Skeletal muscle cell (primary cell): ENCODE measurements at regions not wholly inside any gene's neighbourhood (a gene's known extent, or its start where the extent isn't known, plus 50 kb on each side); places are given as distances from the start of the nearest gene placed in this dataset.

ENCODE experiments used
- DNase-seq: peaks from one replicate; pipeline ENCODE4 v3.0.0-alpha.2; 2010; ENCODE audit warnings: low read depth
- H3K4me3 ChIP-seq: 2 replicates; pipeline ENCODE4 v1.5.1; 2011; ENCODE audit warnings: low read depth, mild to moderate bottlenecking, control low read depth, low read length, moderate library complexity

DNA sequence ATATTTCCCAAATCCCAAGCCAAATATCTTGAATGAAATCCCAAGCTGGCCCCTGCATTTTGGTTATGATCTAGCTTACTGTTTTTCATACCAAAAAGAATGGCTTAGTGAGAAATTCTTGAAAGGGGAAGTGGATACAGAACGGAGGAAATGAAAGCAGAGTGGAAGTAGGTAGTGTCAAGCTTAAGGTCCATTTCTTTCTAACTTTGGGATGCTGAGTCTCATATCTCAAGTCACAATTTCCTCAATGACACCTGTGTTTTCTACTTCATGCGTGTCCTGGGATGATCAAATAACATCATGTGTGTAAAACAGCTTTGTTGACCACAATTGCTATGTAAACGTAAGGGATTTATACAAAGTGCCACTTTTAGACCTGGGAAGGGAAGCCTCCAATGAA is 238.8 kb upstream of the SLC35B3 start:
- DNase-seq: no peak
- no peak overlapping the region for H3K4me3 ChIP-seq

DNA sequence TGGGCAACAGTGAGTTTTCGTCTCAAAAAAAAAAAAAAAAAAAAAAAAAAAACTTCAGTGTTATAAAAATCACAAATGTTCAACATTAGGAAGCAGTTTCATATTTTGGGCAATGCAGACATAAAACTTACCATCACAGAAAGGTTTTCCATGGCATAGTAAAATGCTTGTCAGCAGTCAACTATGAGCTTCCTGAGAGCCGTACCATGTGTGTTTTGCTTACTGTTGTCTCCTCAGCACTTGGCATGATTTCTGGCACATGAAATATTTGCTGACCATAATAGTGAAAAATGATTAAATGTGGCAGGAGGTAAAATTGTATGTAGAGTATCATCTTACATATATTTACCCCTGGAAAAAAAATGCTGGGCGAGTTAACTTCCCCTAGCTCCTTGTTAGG is 237.5 kb upstream of the SLC35B3 start:
- DNase-seq: no peak
- H3K4me3 ChIP-seq: no peak overlapping the region

DNA sequence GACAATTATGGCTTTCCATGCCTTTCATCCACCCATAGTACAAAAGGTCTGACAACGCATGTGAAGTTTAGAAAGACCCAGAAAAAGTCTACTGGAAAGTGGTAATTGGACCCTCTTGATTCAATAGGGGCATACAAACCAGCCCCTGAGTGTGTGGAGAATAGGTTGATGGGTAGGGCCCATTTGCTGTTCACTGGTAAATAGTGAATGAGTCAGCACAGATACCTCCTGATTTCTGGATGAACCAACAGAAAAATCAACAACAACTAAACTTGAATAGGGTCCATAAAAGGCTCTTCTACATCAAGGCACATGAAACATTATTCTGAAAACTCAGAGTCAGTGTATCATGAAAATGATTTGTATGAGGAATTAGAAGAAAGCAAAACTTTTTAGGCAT is 235.4 kb upstream of the SLC35B3 start:
- H3K4me3 ChIP-seq: no peak overlapping the region
- no peak for DNase-seq

DNA sequence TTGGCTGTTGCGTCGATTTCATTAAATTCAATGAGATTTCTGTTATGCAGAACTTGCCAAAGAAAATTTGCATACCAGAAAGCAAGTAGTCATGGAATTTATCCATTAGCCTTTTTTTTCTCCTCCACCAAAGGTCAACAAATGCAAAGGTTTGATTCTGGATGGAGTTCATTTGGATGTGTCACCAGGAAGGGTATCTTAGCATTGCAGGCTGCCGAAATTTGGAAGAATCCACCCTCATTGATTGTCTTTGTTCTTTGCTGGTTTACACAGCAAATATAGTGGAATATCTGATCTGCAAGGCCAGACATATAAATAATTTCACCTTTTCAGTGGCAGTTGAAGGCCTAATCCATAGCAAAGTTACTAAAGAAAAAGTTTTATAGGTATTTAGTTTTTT is 229.4 kb upstream of the SLC35B3 start:
- no peak overlapping the region for H3K4me3 ChIP-seq
- DNase-seq: no peak

DNA sequence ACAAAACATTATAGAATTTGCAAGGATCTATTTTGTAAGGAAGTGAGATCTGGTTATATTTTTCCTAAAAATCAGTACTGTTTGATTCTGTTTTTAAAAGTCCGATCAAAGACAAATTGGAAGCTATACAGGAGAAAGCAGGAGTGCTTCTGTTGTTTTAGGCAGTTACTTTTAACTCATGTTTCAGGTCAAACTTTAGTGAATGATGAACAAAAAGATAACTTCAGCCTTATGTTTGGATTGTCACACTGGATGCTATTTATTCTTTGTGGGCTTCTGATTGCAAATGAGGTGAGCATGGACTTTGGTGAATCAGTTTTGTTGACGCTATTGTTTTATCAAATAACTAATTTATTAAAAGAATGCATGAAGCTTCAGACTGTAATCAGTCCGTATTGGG is 228.7 kb upstream of the SLC35B3 start:
- DNase-seq: no peak
- no peak overlapping the region for H3K4me3 ChIP-seq

DNA sequence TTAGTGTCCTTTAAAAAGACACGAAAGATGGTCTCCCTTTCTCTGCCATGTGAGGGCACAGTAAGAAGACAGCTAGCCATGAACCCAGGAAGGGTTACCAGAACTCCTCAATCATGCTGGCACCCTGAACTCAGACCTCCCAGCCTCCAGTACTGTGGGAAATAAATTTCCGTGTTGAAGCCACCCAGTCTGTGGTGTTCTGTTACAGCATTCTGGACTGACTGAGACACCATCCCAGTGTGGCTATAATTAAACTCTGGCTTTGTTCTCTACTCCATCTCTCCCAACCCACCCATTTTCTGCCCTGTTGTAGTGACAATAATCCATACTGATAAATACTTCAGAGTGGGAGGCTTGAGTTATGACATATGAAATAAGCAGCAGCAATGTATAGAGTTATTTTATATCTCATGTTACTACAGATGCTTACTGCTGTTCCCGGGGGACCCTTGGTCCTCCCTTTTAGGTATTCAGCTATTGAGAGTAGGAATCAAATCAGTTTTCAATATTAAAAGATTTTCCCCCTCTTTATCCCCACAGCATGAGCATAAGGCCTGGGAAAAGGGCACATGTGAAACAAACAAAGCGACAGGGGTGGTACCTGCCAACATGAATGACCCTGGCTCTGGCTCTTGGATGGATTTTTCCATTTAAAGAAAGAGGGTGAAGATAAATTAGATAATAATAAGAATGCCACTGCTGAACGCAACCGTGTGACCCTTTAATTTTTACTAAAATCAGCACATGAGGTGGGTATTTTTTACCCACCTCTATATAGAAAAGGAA is 224.3 kb upstream of the SLC35B3 start:
- H3K4me3 ChIP-seq: no peak overlapping the region
- DNase-seq: no peak

DNA sequence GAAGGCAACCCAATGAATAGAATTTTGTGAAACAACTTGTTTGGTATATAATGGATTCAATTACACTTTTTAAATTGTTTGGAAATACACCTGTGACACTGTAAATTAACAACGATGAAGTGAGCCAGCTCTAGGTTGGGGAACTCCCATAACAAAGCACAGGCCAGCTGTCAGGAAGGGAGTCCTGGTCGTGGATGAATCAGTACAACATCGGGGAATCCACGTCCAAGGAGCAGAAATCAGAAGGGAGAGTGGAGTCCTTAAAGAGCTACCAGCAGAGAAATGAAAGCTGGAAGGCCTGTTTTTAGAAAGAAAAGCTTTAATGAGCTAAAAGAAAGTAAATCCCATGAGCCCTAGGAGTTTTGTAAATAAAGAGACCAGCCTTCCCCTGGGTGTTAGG is 223.1 kb upstream of the SLC35B3 start:
- no peak for DNase-seq
- H3K4me3 ChIP-seq: no peak overlapping the region

DNA sequence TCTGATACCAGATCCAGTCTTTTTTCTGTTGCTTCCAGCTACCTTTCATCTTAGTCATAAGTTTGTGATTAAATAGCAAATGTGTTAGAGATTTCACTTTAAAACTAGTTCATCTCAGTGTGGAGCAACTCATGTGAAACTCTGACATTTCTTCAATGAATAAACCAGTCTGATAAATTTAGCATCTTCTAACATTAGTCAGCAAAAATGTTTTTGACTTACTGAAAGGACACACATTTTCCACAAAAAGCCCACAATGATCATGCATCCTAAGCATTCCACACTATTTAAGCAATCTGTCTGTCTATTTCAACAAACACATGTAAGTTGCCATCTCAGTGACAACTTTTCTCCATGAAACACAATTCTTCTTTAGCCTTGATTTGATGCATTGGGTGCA is 222.2 kb upstream of the SLC35B3 start:
- no peak for DNase-seq
- H3K4me3 ChIP-seq: no peak overlapping the region

DNA sequence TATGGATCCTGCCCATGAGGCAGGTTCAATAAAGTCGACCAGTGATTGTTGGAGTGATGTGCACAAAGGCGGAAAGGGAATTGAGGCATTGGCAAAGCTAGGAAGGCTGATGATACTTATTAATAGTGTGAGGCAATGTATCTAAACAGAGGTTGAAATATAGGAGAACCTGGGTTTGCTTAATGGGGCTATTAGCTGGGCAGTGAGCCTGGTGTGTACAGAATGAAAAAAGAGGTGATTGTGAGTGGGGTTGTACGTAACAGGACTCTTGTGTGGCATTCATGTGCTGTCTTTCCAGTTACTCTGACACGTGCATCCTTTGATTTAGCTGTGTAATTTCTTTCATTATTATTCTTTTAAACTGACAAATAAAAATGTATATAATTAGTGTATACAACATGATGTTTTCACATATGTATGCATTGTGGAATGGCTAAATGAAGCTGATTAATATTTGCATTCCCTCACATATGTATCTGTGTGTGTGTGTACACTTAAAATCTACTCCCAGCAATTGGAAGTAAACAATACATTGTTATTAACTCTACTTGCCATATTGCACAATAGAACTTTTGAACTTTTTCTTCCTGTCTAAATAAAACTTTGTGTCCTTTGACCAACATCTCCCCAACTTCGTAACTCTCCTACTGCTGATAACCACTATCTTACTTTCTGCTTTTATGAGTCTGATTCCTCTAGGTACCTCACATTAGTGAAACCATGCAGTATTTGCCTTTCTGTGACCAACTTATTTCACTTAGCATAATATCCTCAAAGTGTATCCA is 220.5 kb upstream of the SLC35B3 start:
- H3K4me3 ChIP-seq: no peak overlapping the region
- DNase-seq: no peak

DNA sequence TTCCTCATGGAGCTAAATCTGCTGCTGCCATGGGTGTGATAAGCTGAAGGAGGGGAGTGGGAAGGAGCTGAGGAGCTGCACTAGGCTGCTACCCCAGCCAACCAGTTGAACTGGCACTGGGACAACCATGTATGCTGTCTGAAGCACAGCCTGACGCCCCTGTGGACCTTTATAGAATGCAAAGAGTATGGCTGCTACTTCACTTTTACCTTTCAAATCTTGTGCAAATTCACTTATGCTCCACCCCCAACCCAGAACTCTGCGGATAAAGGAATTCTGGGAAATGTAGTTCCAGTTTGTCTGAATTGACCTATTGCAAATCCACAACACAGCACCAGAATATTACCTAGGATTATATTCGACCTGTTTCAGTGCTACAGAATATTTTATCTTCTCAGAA is 217.4 kb upstream of the SLC35B3 start:
- DNase-seq: no peak
- H3K4me3 ChIP-seq: no peak overlapping the region

DNA sequence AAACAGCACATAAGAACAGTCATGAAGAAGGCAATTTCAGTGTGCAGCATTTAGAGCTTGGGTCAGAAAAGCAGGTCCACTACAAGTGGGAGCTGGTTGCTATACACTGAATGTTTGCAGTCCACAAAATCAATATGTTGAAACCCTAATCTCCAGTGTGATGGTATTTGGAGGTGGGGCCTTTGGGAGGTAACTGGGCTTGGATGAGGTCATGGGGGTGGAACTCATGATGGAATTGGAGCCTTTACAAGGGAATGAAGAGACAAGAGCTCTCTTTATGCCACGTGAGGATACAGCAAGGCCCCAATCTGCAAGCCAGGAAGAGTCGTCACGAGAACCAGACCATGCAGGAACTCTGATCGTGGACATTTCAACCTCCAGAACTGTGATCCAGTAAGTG is 216.7 kb upstream of the SLC35B3 start:
- H3K4me3 ChIP-seq: no peak overlapping the region

DNA sequence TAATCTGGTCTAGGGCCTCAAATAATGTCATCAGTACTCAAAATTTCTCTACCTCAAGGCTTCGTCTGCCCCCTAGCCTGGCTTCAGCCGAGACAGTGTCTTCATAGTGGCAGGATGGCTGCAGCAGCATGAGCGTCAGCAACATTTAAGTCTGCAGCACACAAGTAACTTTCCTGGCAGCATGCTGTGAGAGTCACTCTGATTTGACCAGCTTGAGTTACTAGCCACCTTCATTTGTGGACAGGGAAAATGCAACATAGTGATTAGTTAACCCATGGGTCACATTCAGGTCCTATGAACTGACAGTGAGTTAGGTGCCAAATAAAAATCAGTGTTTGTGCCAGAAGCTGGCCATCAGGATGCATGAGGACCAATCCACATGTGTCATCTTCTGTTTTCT is 209.9 kb upstream of the SLC35B3 start:
- no peak for DNase-seq
- H3K4me3 ChIP-seq: no peak overlapping the region

More for the DNA sequence above, 216.7 kb upstream of the SLC35B3 start:
- no peak for DNase-seq

DNA sequence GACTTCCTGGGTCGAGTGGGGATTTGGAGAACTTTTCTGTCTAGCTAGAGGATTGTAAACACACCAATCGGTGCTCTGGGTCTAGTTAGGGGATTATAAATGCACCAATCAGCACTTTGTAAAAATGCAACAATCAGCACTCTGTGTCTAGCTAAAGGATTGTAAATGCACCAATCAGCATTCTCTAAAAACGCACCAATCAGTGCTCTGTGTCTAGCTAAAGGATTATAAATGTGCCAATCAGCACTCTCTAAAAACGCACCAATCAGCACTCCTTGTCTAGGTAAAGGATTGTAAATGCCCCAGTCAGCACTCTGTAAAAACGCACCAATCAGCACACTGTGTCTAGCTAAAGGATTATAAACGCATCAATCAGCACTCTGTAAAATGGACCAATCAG is 209.0 kb upstream of the SLC35B3 start:
- DNase-seq: no peak
- no peak overlapping the region for H3K4me3 ChIP-seq

DNA sequence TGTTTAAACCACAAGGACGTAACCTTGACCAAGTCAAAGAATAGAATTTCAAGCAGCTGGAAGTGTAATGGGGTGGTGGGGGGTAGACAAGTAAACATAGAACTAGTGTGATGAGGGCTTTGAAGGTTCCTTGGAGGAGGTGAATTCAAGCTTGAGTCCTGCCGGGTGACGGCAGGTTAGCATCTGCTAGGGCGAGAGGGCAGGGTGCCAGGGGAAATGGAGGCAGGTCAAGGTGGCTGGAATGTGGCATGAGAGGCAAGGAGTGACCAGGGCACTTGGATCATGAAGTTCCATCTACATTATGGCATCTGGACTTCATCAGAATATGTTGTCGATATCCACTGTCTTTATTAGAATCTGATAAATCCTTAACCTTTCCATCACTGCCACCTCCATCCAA is 207.5 kb upstream of the SLC35B3 start:
- DNase-seq: no peak

DNA sequence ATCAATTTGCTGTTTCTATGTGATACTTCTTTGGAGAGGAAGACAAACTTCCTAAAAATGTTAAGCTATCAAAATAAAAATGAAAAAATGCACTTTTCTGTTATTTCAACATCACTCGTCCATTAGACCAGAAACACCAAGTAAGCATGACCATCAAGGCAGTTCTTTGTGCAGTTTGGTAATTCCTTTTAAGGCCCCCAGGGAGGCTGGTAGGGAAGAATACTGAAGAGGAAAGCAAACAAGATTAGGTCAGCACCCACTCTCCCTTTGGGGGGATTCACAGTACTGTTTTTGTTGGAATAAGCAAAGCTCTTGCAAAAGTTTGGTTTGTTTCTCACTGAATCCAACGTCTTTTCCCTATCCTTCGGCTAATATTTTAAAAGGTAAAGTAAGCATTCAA is 206.8 kb upstream of the SLC35B3 start:
- H3K4me3 ChIP-seq: no peak overlapping the region
- no peak for DNase-seq

More for the DNA sequence above, 207.5 kb upstream of the SLC35B3 start:
- no peak overlapping the region for H3K4me3 ChIP-seq

DNA sequence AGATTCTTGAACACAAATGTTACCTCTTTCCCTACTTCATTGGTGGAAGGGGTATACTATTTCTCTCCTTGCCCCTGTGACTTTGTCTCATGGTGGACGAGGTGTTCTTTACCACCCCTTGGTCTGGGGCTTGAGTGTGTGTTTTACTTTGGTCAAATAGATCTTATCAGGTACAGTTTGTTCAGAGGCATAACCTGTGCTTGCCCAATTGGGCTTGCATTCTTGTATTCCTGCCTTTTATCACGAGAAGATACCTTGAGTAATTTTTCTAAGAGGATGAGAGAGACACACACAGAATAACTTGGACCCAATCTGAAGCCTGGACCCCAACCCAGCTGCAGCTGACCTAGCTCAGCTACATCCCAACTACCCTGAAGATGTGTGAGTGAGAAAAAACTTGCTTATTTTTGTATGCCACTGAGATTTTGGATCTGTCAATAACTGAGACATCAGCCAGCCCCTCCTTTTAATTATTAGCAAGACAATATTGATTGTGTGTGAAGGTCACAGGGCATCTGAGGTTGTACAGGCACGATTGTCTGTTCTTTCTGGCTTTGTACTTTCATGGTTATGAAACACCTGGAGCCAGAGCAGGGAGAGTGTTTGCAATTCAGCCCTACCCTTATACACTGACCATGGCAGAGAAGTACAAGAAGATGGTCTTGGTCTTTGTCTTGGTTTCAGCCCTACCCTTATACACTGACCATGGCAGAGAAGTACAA is 204.7 kb upstream of the SLC35B3 start:
- no peak for DNase-seq
- no peak overlapping the region for H3K4me3 ChIP-seq

DNA sequence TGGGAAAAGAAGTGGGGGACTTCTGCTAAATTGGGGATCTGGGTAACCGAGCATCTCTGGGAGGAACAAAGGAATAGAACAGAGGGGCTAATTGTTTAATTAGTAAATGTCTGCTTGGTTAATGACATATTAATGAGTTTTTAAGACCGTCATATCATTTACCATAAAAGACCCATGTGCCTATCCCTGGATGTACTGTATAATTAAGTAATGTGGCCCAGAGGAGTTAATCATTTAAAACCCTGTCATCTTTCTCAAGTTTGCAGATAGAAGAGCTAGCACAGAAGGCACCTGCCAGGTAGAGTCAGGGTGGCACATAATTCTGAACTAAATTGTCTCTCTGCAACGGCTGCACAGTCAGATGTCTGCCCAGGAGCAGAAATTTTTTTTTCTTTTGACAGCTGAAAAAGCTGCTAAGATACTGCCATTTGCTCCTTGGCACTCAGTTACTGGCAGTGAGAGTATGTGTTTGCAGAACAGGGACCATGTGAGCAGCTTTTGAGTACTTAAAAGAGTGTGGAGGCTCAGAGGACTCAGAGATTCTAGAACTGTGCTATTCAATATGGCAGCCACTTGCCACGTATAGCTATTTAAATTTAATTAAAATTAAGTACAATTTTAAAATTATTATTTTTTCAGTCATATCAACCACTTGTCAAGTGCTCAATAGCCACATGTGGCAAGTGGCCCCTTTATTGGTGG is 202.7 kb upstream of the SLC35B3 start:
- no peak for DNase-seq
- no peak overlapping the region for H3K4me3 ChIP-seq

DNA sequence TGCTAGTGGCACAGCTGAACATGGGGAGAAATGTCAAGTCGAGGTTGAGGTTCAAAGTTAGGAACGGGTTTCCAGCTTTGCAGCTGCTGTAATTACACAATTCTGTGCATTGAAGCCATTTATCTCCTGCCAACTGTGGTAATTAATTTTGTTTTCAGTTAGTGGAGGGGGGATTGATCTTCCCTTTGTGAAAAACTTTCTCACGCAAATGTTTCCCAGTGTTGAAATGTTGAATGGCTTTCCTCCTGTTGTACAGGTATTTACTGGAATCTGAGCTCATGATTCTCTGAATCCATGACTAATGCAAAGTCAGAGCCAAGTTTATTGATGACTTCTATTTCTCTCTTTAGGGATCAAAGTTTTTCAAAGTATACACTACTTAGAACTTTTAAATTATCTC is 198.4 kb upstream of the SLC35B3 start:
- DNase-seq: no peak
- no peak overlapping the region for H3K4me3 ChIP-seq

DNA sequence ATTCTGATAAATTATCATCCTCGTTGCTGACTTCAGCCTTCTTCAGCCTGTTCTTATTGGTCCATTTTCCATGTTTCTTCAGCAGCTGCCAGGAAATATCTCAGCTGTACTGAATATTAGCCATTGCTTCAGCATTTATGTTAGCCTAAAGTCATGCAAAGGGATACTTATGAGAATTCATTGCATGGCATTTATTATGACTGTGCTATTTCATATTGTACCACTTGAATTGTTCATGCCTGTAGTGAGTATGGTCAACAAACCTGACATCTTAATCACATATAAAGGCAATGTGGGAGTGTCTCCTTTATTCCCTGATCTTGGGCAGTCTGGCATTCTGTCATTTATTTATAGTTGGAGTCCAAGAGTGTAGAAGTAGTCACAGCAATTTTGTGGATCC is 193.4 kb upstream of the SLC35B3 start:
- DNase-seq: no peak
- H3K4me3 ChIP-seq: no peak overlapping the region

DNA sequence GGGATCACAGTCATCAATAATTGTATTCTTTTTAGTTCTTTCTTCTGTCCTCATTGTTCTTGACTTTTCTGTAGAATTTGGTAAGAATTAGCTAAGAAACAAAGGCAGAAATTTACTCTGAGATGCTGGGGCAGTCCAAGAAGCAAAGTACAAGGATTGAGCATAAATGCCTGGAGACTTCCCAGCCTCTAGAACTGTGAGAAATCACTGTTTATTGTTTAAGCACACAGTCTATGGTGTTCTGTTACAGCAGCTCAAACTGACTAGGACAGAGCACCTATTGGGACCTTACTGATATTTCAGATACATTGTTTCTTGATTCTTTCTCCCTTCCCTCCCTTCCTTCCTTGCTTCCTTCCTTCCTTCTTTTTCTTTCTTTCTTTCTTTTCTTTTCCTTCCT is 192.7 kb upstream of the SLC35B3 start:
- DNase-seq: no peak
- H3K4me3 ChIP-seq: no peak overlapping the region
